H1 (cell line): ENCODE measurements at regions not wholly inside any gene's neighbourhood (a gene's known extent, or its start where the extent isn't known, plus 50 kb on each side); places are given as distances from the start of the nearest gene placed in this dataset.

Experiments used
- CTCF ChIA-PET: fragments of 300-600 bp; sonication (Branson Sonifier 250); formaldehyde crosslinking; loops from one replicate; lab custom pipeline; 2021; ENCODE audit not compliant: partially characterized antibody; lab: Charles Lee
- POLR2A ChIA-PET: fragments of 300-600 bp; sonication (Branson Sonifier 250); formaldehyde crosslinking; loops from one replicate; lab custom pipeline; 2021; ENCODE audit warnings: inconsistent platforms; ENCODE audit not compliant: partially characterized antibody; lab: Charles Lee
- DNase-seq, 2 experiments: peaks; one replicate each; pipeline versions ENCODE4 v3.0.0 to v3.0.0-alpha.2; 2010 to 2022; ENCODE audit warnings: low spot score in 2 of 2, low read depth in 1 of 2, mixed read lengths in 1 of 2
- FAIRE-seq: peaks from 2 replicates; lab custom pipeline; 2011; peaks lifted over from hg19 to GRCh38; lab: Jason Lieb, UNC
- H2AFZ ChIP-seq: 2 replicates; pipeline ENCODE4 v1.8.1; 2012; ENCODE audit warnings: low read length, inconsistent platforms
- H2AK5ac ChIP-seq: 2 replicates; pipeline ENCODE4 v1.6.1; 2013; ENCODE audit warnings: low read depth, low read length
- H2BK120ac ChIP-seq: replicated peaks from 2 replicates; pipeline ENCODE3; 2013; ENCODE audit warnings: low read depth, low read length, inconsistent platforms
- H2BK12ac ChIP-seq: 2 replicates; pipeline ENCODE4 v1.6.1; 2013; ENCODE audit warnings: low read depth, low read length
- H2BK15ac ChIP-seq: 2 replicates; pipeline ENCODE4 v1.6.1; 2013; ENCODE audit warnings: low read length
- H2BK20ac ChIP-seq: 2 replicates; pipeline ENCODE4 v1.6.1; 2013; ENCODE audit warnings: low read length
- H2BK5ac ChIP-seq: 2 replicates; pipeline ENCODE4 v1.6.1; 2013; ENCODE audit warnings: low read depth, low read length
- H3K14ac ChIP-seq: 2 replicates; pipeline ENCODE4 v1.6.1; 2013; ENCODE audit warnings: inconsistent platforms; ENCODE audit not compliant: insufficient read length
- H3K18ac ChIP-seq: 2 replicates; pipeline ENCODE4 v1.6.1; 2013; ENCODE audit warnings: low read length; ENCODE audit errors: extremely low read depth
- H3K23ac ChIP-seq: 2 replicates; pipeline ENCODE4 v1.6.1; 2013; ENCODE audit warnings: inconsistent platforms; ENCODE audit not compliant: insufficient read length
- H3K23me2 ChIP-seq: 2 replicates; pipeline ENCODE4 v1.6.1; 2013; ENCODE audit warnings: low read depth, low read length
- H3K27ac ChIP-seq: 2 replicates; pipeline ENCODE4 v1.6.1; 2011; ENCODE audit warnings: low read depth, low read length, inconsistent platforms
- H3K27me3 ChIP-seq, 4 experiments: replicated peaks in 1 of 4; 1 replicate in 1 of 4; 2 replicates in 3 of 4; pipeline versions ENCODE4 v1.6.1 to v1.8.1; 2011 to 2013; ENCODE audit warnings: low read length in 3 of 4, mild to moderate bottlenecking in 3 of 4, inconsistent platforms in 2 of 4, mixed read lengths in 2 of 4, moderate library complexity in 1 of 4; ENCODE audit not compliant: control insufficient read depth in 3 of 4, insufficient read depth in 3 of 4; ENCODE audit errors: extremely low read depth in 1 of 4
- H3K36me3 ChIP-seq, 4 experiments: 2 replicates each; pipeline versions ENCODE4 v1.6.1 to v1.8.1; 2011 to 2013; ENCODE audit warnings: mild to moderate bottlenecking in 4 of 4, low read length in 3 of 4, moderate library complexity in 2 of 4, control low read depth in 1 of 4, inconsistent platforms in 1 of 4; ENCODE audit not compliant: insufficient read depth in 4 of 4, control insufficient read depth in 2 of 4
- H3K4ac ChIP-seq: replicated peaks from 2 replicates; pipeline ENCODE3; 2013; ENCODE audit warnings: low read length, low read depth, mixed read lengths, inconsistent platforms; ENCODE audit not compliant: insufficient read length
- H3K4me1 ChIP-seq, 4 experiments: replicated peaks in 1 of 4; 1 replicate in 1 of 4; 2 replicates in 3 of 4; pipeline versions ENCODE4 v1.6.1 to v1.8.1; 2011 to 2013; ENCODE audit warnings: low read length in 3 of 4, inconsistent platforms in 2 of 4, mixed read lengths in 1 of 4; ENCODE audit not compliant: insufficient read depth in 4 of 4, control insufficient read depth in 3 of 4
- H3K4me2 ChIP-seq, 2 experiments: 2 replicates each; pipeline versions ENCODE4 v1.6.1 to v1.8.1; 2011 to 2013; ENCODE audit warnings: low read depth in 2 of 2, low read length in 2 of 2, control low read depth in 1 of 2, inconsistent platforms in 1 of 2, mild to moderate bottlenecking in 1 of 2; ENCODE audit not compliant: insufficient read depth in 1 of 2
- H3K4me3 ChIP-seq, 4 experiments: fragments of 200-600, 300-600 bp in 1 of 4; sonication (generic), shearing (Covaris generic), sonication (Bioruptor Twin) in 1 of 4; 2 replicates each; pipeline versions ENCODE4 v1.5.1 to v1.8.1; 2011 to 2016; ENCODE audit warnings: low read length in 4 of 4, low read depth in 3 of 4, control low read depth in 2 of 4, inconsistent platforms in 2 of 4, mild to moderate bottlenecking in 2 of 4, mixed read lengths in 1 of 4, moderate library complexity in 1 of 4; ENCODE audit not compliant: insufficient read depth in 2 of 4; ENCODE audit errors: extremely low read depth in 1 of 4
- H3K56ac ChIP-seq: replicated peaks from 2 replicates; pipeline ENCODE3; 2013; ENCODE audit warnings: low read depth, mild to moderate bottlenecking, mixed read lengths, low read length, inconsistent platforms; ENCODE audit not compliant: insufficient read length
- H3K79me1 ChIP-seq: 2 replicates; pipeline ENCODE4 v1.6.1; 2013; ENCODE audit warnings: low read depth, low read length, control low read depth
- H3K79me2 ChIP-seq, 2 experiments: 2 replicates each; pipeline versions ENCODE4 v1.6.1 to v1.8.1; 2012 to 2013; ENCODE audit warnings: low read length in 2 of 2, mild to moderate bottlenecking in 2 of 2, inconsistent platforms in 1 of 2; ENCODE audit not compliant: insufficient read depth in 2 of 2, control insufficient read depth in 1 of 2
- H3K9ac ChIP-seq, 4 experiments: replicated peaks in 1 of 4; 1 replicate in 1 of 4; 2 replicates in 3 of 4; pipeline versions ENCODE4 v1.6.1 to v1.8.1; 2011 to 2013; ENCODE audit warnings: low read depth in 3 of 4, low read length in 3 of 4, control low read depth in 2 of 4, mild to moderate bottlenecking in 2 of 4, moderate library complexity in 2 of 4, inconsistent platforms in 1 of 4; ENCODE audit errors: extremely low read depth in 1 of 4
- H3K9me3 ChIP-seq, 2 experiments: 2 replicates each; pipeline versions ENCODE4 v1.6.1 to v1.8.1; 2012 to 2013; ENCODE audit warnings: mild to moderate bottlenecking in 2 of 2, moderate library complexity in 2 of 2, control low read depth in 1 of 2, inconsistent platforms in 1 of 2, low read depth in 1 of 2, low read length in 1 of 2, mixed read lengths in 1 of 2; ENCODE audit not compliant: insufficient read depth in 2 of 2
- H4K20me1 ChIP-seq, 2 experiments: replicated peaks in 1 of 2; 2 replicates each; pipeline versions ENCODE3 to v1.8.1; 2011 to 2013; ENCODE audit warnings: inconsistent platforms in 2 of 2, low read length in 2 of 2, mild to moderate bottlenecking in 1 of 2; ENCODE audit not compliant: insufficient read depth in 2 of 2, control insufficient read depth in 1 of 2
- H4K5ac ChIP-seq: 2 replicates; pipeline ENCODE4 v1.6.1; 2013; ENCODE audit warnings: low read length, low read depth, mixed read lengths, inconsistent platforms; ENCODE audit not compliant: insufficient read length
- H4K8ac ChIP-seq: 2 replicates; pipeline ENCODE4 v1.8.0; 2013; ENCODE audit warnings: mild to moderate bottlenecking, moderate library complexity, low read length, inconsistent platforms; ENCODE audit not compliant: insufficient read depth; ENCODE audit errors: extremely low read depth
- H4K91ac ChIP-seq: replicated peaks from 2 replicates; pipeline ENCODE3; 2013; ENCODE audit warnings: low read length, mixed read lengths, inconsistent platforms; ENCODE audit not compliant: insufficient read length
- BACH1 ChIP-seq: IDR thresholded peaks from 2 replicates; pipeline ENCODE4 v1.6.1; 2012; ENCODE audit warnings: low read length, improper control_type of control experiment
- CBX5 ChIP-seq: fragments of 300-800, 300-1000 bp; sonication (generic); IDR thresholded peaks from 2 replicates; pipeline ENCODE4 v1.7.1; 2016; ENCODE audit warnings: antibody characterized with exemption, low read length, low read depth
- CBX8 ChIP-seq: fragments of 300-800, 300-1000 bp; sonication (generic); IDR thresholded peaks from 2 replicates; pipeline ENCODE4 v1.7.1; 2016; ENCODE audit warnings: low read depth, low read length, borderline replicate concordance
- EZH2 ChIP-seq: fragments of 200-600 bp; sonication (generic); IDR thresholded peaks from 2 replicates; pipeline ENCODE4 v1.7.1; 2012; ENCODE audit warnings: low read depth, mild to moderate bottlenecking, moderate library complexity, low read length, inconsistent platforms; ENCODE audit not compliant: severe bottlenecking
- GABPA ChIP-seq: IDR thresholded peaks from 2 replicates; pipeline ENCODE4 v1.6.1; 2011; ENCODE audit warnings: mild to moderate bottlenecking, low read length, moderate library complexity, borderline replicate concordance; ENCODE audit not compliant: insufficient read depth
- HDAC6 ChIP-seq: IDR thresholded peaks from one replicate; pipeline ENCODE4 v1.7.1; 2012; ENCODE audit warnings: low read depth, mild to moderate bottlenecking, inconsistent platforms, low read length, moderate library complexity
- JUN ChIP-seq: IDR thresholded peaks from 2 replicates; pipeline ENCODE4 v1.6.1; 2011; ENCODE audit warnings: low read depth, mild to moderate bottlenecking, improper control_type of control experiment, low read length
- RXRA ChIP-seq: IDR thresholded peaks from 2 replicates; pipeline ENCODE4 v1.6.1; 2011; ENCODE audit warnings: low read depth, mild to moderate bottlenecking, low read length, moderate library complexity; ENCODE audit not compliant: insufficient read depth
- SP1 ChIP-seq: IDR thresholded peaks from 2 replicates; pipeline ENCODE4 v1.6.1; 2011; ENCODE audit warnings: low read depth, low read length
- SP2 ChIP-seq: IDR thresholded peaks from 2 replicates; pipeline ENCODE4 v1.6.1; 2012; ENCODE audit warnings: mild to moderate bottlenecking, low read length, inconsistent platforms
- SP4 ChIP-seq: IDR thresholded peaks from 2 replicates; pipeline ENCODE4 v1.6.1; 2012; ENCODE audit warnings: low read length, inconsistent platforms
- SRF ChIP-seq: IDR thresholded peaks from 2 replicates; pipeline ENCODE4 v1.6.1; 2011; ENCODE audit warnings: mild to moderate bottlenecking, low read depth, low read length, moderate library complexity
- SUZ12 ChIP-seq: fragments of 200-600 bp; sonication (generic); IDR thresholded peaks from 2 replicates; pipeline ENCODE4 v1.6.1; 2012; ENCODE audit warnings: mild to moderate bottlenecking, inconsistent platforms, low read length, moderate library complexity, mixed read lengths
- TF ChIP-seq, protein P1 (sequence below): IDR thresholded peaks from 2 replicates; pipeline ENCODE4 v1.6.1; 2011; ENCODE audit warnings: low read length, improper control_type of control experiment
- TF ChIP-seq, protein P2 (sequence below): IDR thresholded peaks from 2 replicates; pipeline ENCODE4 v1.6.1; 2012; ENCODE audit warnings: inconsistent platforms

DNA sequence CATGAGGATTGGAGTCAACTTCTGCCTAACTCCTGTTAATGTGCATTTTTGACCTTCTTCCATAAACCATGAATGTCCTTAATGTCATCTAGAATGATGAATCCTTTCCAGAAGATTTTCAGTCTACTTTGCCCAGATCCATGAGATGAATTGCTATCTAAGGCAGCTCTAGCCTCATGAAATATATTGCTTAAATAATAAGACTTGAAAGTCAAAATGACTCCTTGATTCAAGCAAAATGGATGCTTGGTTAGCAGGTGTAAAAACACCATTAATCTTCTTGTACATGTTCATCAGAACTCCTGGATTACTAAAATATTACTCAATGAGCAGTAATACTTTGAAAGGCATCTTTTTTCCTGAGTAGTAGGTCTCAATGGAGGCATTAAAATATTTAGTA, 238.5 kb upstream of the ZC3H12C start:
- Histone ChIP-seq H2AK5ac (no peak overlapping the region), H3K4me3 (no peak overlapping the region), H3K14ac (no peak overlapping the region), H4K8ac (no peak overlapping the region), H3K23me2 (no peaks in the 10 kb centered on the region), H3K79me1 (no peaks in the 10 kb centered on the region), H3K23ac (no peak overlapping the region), H4K5ac (no peak overlapping the region), H4K91ac (no peak overlapping the region), H3K27ac (no peak overlapping the region), H3K4me1 (no peaks in the 10 kb centered on the region), H3K9ac (no peak overlapping the region), H3K4me2 (no peak overlapping the region), H2BK5ac (no peak overlapping the region), H3K4ac (no peak overlapping the region), H3K27me3 (no peaks in the 10 kb centered on the region), H2BK15ac (no peak overlapping the region), H4K20me1 (no peaks in the 10 kb centered on the region), H3K56ac (no peak overlapping the region), H3K18ac (no peak overlapping the region), H3K9me3 (no peaks in the 10 kb centered on the region), H2BK20ac (no peak overlapping the region), H2BK120ac (no peak overlapping the region), H2AFZ (no peak overlapping the region), H3K36me3 (no peaks in the 10 kb centered on the region), H3K79me2 (no peaks in the 10 kb centered on the region), H2BK12ac (no peak overlapping the region)
- ChIA-PET POLR2A (no interaction called here), CTCF (interaction anchor here (0.8 to 2.9 kb wide), 9 partner anchors 10 to 314 kb away, joined by 3 to 22 read pairs (median 5); no protein-coding TSS in a partner anchor)
- FAIRE-seq (no peak), DNase-seq (no peak)
- TF ChIP-seq CBX8 = no peak
- no peak for TF ChIP-seq JUN
- no peak for TF ChIP-seq CBX5
- no peak for TF ChIP-seq GABPA
- TF ChIP-seq SP2 = no peak
- no peak for TF ChIP-seq HDAC6
- TF ChIP-seq SP4 = no peak
- no peak for TF ChIP-seq EZH2
- TF ChIP-seq, protein P1, sequence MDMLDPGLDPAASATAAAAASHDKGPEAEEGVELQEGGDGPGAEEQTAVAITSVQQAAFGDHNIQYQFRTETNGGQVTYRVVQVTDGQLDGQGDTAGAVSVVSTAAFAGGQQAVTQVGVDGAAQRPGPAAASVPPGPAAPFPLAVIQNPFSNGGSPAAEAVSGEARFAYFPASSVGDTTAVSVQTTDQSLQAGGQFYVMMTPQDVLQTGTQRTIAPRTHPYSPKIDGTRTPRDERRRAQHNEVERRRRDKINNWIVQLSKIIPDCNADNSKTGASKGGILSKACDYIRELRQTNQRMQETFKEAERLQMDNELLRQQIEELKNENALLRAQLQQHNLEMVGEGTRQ = no peak
- TF ChIP-seq RXRA = no peak
- TF ChIP-seq, protein P2, sequence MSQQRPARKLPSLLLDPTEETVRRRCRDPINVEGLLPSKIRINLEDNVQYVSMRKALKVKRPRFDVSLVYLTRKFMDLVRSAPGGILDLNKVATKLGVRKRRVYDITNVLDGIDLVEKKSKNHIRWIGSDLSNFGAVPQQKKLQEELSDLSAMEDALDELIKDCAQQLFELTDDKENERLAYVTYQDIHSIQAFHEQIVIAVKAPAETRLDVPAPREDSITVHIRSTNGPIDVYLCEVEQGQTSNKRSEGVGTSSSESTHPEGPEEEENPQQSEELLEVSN = no peak
- TF ChIP-seq SRF = no peak
- no peak for TF ChIP-seq SUZ12
- no peak for TF ChIP-seq SP1
- TF ChIP-seq BACH1 = no peak
